GM21723 (cell line): ENCODE measurements at regions not wholly inside any gene's neighbourhood (a gene's known extent, or its start where the extent isn't known, plus 50 kb on each side); places are given as distances from the start of the nearest gene placed in this dataset.

Source experiments
- ATAC-seq: cut with Tn5 transposase; IDR thresholded peaks from one replicate; pipeline ENCODE4 v1.9.1; 2021; ENCODE audit warnings: mild to moderate bottlenecking, moderate library complexity; ENCODE audit not compliant: unreplicated experiment

DNA sequence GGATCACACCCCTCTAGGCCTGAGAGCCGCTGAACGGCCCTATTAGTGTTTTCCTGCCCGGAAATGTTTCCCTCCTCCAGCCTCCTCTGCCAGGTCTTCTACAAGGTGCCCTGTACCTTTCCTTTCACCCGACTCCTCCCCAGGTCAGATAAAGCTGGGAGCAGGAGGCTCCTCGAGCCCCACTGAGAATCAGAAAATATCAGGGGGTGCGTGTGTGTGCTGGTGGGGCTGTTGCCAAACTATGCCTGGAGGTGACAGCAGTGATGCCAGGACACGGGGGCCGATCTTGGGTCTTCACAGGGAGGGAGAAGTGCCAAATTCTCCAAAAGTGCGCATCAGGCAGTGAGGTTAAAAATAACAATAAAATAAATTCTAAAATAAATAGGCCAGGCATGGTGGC lies 222.8 kb upstream of the RREB1 start:
- ATAC-seq: no peak

DNA sequence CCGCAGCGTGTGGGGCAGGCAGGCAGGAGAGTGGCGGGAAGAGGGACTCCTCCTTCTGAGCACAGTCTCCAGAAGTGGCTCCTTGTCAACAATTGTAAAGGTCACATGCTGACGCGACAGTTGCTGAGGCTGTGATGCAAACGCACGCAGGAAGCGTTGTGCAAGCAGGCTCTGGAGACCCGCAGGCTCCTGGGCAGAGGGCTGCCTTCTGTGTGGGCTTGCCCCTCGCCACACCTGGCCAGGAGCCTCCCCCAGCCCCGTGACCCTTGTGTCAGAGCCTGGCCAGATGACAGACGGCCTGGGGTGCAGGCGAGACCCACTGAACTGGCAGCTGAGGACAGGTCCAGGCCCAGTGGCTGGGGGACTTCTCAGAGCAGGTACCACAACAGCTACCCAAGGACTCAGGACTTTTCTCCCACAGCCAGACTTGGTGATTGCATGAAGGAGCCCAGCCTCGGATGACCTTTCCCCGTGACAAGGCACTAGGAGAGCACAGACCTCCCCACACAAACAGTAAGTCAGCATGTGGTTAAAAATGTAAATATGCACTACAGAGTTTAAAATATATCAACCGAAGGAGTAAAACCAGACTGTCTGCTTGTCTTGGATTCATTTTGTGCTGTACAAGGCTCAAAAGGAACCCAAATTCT lies 222.1 kb upstream of the RREB1 start:
- no peak for ATAC-seq

GRCh38 chr6:6886171-6886885 lies 221.4 kb upstream of the RREB1 start:
- no peak for ATAC-seq

GRCh38 chr6:6886886-6887285 lies 220.9 kb upstream of the RREB1 start:
- no peak for ATAC-seq

DNA sequence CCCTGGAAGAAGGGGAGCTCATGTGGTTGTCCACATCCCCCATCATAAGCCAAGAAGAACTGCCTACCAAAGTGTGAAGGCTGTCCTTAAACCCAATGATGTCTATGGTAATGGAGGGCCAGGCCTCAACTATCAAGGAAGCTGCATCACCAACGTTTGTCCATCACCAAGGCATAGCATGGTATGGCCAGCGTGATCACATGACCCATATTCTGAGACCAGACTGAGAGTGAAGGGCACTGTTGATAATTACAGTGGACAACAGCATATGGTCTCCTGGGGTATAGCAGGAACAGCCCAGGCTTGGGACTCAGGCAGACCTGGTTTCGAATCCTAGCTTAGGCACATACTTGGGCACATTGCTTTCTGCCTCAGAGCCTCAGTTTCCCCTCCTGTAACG lies 218.2 kb upstream of the RREB1 start:
- no peak for ATAC-seq

GRCh38 chr6:6890400-6890858 lies 217.3 kb upstream of the RREB1 start:
- no peak for ATAC-seq

- ATAC-seq: no peak
Observed at GRCh38 chr6:6891125-6891721, 216.5 kb upstream of the RREB1 start.

DNA sequence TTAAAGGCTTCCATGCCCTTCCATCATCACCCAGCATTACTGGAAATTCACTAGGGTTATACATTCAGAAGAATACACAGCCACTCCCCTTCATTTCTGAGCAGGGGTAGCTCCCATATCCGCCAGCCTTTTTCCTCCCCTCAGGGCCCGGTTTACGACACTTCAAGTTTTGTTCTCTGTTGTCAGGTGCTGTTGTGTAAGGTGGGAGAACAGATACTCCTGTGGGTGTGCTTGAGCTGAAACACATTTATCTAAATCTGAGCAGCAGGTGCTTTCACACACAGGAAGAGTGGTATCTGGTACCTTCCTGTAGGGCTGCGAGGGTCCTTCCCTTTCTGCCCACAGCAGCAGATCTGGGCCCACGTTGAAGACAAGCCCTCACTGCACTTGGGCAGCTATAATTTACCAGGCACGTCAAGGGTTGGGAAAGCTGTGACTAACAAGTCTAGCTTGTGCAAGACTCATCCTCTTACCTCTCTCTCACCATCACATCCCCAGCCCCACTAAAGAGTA lies 215.8 kb upstream of the RREB1 start:
- no peak for ATAC-seq

DNA sequence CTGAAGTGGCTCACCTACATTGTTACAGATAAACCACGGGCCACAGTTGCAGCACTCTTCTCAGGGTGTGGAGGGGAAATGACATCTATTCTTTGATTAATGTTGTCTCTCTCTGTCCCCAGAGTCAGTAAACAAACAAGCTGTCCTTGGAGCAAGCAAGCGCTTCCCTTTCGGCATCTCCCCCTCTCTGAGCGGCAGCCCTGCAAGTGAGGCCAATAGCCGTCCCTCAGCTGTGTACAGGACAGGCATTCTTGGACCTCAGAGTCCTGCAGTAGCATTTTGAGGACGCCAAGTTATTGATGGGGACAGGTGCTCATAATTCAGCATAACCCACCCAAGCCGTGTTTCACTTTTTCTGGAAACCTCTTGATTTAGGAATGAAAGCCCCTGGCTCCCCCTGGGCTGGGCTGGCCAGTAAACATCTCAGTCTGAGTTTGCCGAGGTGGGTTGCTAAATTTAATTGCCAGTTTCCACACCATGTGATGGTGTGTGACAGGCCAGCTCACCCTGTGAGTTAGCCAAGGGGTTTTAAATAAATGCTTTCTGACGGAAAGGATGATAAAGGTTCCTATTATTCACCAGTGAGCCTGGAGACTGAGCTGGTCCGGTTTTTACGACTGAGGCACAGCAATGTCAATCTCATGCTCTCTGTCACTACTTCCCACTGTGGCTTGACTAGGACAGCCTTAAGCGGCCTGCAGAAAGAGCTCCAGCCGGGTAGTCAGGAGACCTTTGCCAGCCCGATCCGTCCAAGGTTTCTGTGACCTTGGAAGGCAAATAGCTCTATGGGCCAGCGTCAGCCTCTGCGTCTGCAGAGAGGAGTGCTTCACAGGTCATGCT lies 214.8 kb upstream of the RREB1 start:
- ATAC-seq: no peak

DNA sequence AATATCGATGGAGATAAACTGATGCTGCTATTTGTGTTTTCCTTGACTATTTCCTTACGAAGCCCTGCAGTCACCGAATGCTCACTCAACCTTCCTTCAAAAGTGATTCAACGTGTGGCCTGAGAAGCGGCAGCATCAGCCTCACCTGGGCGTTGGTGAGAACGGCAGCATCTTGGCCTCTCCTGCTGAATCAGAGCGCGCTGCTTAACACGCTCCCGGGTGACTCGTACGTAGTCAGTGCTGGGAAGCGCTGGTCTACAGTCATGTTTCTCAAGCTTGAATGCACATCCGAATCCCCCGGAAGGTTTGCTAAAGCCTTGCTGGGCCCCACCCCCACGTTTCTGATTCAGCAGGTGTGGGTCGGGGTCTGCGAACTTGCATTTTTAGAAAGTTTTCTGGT lies 214.1 kb upstream of the RREB1 start:
- no peak for ATAC-seq

GRCh38 chr6:6895929-6896328 lies 211.8 kb upstream of the RREB1 start:
- no peak for ATAC-seq

- no peak for ATAC-seq
Observed at GRCh38 chr6:6897140-6897539, 210.6 kb upstream of the RREB1 start.

DNA sequence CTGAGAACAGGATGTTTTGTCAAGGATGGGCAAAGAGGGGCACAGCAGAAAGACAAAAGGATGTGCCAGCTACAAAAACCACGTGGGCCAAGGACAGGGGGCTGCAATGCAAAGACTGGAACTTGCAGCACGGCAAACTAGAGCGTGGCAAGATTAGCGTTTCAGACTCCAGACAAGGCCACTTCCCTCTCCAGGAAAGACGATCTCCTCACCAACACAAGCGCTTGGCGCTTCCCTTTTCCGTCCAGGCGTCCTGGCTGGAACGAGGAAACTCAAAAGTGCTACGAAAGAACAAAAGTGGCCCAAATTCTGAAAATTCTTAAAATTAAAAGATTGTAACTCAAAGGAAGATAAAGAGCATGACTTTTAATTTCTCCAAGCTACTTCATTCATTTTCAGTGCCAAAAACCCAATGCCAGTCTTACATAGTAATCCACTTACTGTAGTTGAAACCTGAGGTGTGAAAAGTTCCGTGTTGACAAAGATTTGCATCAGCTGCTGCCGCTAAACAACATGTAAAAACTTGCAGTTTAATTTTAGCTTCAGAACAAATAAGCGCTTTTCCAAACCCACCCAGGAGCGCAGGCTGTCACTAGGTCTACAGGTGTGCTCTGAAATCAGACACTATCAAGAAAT lies 207.1 kb upstream of the RREB1 start:
- no peak for ATAC-seq

DNA sequence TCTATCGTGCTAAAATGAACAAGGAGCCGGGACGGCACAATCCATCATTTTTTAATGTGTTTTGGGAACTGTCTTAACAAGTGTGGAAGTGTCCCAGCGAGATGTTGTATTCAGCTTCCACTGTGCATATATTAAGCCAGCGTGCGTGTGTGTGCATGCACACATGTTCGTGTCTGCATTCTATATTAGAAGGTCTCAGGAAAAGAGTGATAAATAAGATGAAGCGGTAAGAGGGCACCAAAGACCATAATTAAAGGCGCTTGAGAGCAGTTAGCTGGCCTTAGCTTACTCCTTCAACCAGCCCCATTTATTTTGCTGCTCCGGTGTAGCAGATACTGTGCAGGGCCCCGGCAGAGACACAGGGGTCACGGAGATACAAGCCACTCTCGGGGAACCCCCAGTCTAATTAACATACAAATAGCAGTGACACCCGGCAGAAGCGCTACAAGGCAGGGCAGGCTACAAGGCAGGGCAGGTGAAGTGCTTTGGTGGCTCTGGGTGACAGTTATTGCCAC lies 206.5 kb upstream of the RREB1 start:
- no peak for ATAC-seq

GRCh38 chr6:6901945-6902344 lies 205.8 kb upstream of the RREB1 start:
- no peak for ATAC-seq

DNA sequence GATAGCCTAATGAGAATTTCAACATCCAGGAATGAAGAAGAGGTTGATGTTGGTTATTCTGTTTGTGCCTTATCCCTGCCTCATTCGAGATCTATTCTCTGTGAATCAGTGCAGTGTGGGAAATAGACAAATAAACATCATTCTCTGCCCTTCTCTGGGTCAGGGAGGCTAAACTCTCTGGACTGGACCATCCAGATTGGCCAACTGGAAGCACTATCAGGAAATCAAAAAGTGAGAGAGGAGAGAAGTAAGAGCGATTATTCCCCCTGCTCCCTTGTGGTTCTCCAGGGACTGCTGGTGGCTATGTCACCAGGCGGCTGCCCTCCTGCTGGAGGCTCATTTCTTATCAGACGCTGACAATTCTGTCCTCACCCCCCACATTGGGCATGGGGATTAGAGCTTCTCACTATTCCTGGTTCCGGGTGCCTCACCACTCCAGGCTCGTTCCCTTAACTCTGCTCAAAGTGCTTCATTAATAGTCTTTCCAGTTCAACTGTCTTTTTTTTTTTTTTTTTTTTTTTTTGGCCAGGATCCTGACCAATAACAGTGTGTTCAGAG lies 201.7 kb upstream of the RREB1 start:
- no peak for ATAC-seq

- no peak for ATAC-seq
Observed at GRCh38 chr6:6906570-6907213, 201.1 kb upstream of the RREB1 start.

- ATAC-seq: no peak
Observed at GRCh38 chr6:6907286-6907685, 200.5 kb upstream of the RREB1 start.

DNA sequence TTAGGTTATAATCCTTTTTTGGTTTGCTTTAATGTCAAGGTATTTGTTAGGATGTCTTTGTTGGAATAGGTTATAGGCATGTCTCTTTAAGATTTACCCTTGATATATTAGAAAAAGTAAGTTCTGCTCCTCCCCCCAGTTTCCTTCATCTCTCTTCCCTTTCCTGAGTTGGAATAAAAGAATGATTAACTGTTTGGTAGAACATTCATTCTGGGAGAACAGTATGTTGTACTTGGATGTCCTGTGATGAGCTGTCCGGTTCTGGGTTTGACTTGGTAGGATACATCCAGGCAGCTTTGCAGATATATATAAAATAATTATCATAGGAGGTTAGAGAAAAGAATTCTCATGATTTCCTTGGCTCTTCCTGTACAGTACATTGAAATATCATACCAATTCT lies 199.6 kb upstream of the RREB1 start:
- ATAC-seq: no peak

- ATAC-seq: no peak
Observed at GRCh38 chr6:6909111-6909510, 198.7 kb upstream of the RREB1 start.
